Right ventricle myocardium superior (tissue), 1 donor: ENCODE measurements at regions not wholly inside any gene's neighbourhood (a gene's known extent, or its start where the extent isn't known, plus 50 kb on each side); places are given as distances from the start of the nearest gene placed in this dataset.

Source experiments
- ATAC-seq: fragments of 200-7000 bp; cut with Tn5 transposase; one replicate; pipeline ENCODE4 v1.9.1; 2020; ENCODE audit warnings: mild to moderate bottlenecking; ENCODE audit not compliant: poor library complexity
- DNase-seq: peaks from one replicate; pipeline ENCODE4 v3.0.0-alpha.2; 2020
- intact Hi-C: fragments of 100-400 bp; cut with DNase I; formaldehyde crosslinking; loops from one replicate; pipeline ENCODE4 v1.11.2; 2022
- donor health status: DM: no; HTN: yes; CAD: no; lungs with severe emphysema.

DNA sequence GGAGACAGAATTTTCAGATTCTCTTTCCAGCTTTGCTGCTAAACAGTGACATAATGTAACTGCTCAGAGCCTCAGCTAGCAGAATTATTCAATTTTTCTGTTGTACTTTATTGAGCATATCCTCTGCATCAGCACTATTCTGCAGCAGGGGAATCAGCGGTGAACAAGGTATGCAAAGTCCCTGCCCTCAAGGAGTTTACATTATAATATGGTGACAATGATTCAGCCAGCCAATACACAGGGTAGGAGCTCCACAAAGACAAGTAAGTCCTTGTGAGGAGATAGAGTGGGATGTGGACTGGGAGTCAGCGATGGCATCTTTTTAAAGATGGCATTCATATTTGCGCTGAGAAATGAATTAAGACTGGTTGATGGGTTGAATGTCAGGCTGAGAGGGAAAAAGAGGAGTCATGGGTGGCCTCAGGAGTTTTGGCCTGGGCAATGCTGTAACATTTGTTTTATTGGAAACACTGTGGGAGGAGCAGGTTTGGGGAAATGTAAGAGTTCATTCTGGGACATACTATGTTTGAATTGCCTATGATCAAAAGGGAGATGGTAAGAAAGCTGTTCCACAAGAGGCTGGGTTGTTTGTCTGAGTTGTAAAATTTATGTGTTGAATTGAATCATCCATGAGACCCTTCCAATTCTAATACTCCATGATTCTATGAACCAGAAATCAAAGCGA, 194.5 kb downstream of the PLK2 start:
- DNase-seq (no peak), ATAC-seq (no peak)
- intact Hi-C loops: no loop called here

DNA sequence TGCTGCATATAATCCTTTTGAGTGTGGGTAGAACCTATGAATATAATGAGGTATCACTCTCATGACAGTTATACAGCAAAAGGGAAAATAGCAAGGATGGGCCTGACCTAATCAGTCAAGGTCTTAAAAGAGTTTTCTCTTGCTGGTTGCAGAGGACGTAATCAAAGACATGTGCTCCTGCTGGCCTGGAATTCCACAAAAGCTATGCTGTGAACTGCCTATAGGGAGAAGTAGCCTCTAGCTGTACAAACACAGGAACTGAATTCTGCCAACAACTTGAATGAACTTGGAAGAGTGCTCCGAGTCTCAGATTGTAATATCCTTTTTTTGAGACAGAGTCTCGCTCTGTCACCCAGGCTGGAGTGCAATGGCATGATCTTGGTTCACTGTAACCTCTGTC, 195.6 kb downstream of the PLK2 start:
- DNase-seq (no peak), ATAC-seq (no peak)
- intact Hi-C loops: no loop called here

DNA sequence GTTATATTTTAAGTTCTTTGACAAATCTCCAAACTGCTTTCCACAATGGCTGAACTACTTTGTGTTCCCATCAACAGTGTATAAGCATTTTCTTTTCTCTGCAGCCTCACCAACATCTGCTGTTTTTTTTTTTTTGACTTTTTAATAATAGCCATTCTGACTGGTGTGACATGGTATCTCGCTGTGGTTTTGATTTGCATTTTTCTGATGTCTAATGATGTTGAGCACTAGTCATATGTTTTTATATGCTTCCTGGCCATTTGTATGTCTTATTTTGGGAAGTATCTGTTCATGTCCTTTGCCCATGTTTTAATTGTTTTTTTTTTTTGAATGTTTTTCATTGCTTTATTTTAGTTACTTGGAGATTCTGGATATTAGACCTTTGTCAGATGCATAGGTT, 196.6 kb downstream of the PLK2 start:
- ATAC-seq: no peak
- DNase-seq: no peak
- intact Hi-C loops: no loop called here

DNA sequence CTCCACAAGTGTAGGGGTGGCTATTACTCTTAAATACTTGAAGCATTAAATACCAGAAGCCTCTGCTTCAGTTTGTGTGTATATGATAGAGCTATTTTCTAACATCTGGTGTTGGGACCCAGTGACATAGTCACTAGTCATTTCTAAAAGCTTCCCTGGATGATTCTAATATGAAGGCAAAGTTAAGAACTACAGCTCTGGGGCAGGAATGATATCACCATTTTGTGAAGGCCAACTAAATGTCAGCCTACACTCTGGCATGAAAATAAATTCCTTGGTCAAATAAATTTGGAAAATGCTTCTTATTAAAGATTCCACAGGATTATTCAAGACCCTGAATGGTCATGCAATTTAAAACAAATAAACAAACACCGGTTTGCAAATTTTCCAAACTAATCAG, 197.7 kb downstream of the PLK2 start:
- intact Hi-C loops: no loop called here
- ATAC-seq: no peak
- no peak for DNase-seq

DNA sequence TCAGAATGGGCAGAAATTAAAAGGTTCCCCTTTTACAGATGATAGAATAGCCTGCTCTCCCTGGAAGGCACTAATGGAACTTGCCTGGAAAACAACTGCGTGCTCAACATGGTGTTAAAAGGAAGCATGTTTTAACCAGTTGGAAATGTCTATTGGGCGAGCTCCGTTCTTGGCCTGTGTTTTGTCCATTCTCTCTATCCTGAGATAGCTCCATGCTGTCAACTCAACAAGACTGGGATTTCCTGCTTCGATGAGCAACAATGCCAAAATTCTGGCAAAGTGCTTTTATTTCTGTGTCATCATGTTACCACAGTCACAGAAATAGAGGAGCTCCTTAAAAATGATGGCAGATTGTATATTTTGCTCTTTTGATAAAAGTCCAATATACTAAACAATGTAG, 198.3 kb downstream of the PLK2 start:
- intact Hi-C loops: no loop called here
- no peak for DNase-seq
- peak; percentile 91 for ATAC-seq

DNA sequence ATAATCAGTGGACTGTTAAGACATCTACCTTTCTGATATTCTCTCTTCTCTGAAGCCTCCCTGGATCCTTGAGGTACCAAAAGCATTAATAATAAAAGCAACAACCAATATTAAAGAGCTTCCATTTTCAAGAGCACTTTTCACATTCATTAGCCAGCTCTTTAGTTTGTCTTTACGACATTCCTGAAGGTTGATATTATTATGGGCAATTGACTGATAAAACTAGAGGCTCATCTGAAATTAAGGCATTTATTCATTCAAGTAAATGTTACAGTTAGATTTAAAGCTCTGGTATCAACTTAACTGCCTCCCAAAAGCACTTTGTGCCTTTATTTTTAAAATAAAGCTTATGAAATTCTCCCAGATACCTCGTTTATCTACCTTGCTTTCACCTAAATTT, 199.6 kb downstream of the PLK2 start:
- no peak for DNase-seq
- intact Hi-C loops: no loop called here
- no peak for ATAC-seq

DNA sequence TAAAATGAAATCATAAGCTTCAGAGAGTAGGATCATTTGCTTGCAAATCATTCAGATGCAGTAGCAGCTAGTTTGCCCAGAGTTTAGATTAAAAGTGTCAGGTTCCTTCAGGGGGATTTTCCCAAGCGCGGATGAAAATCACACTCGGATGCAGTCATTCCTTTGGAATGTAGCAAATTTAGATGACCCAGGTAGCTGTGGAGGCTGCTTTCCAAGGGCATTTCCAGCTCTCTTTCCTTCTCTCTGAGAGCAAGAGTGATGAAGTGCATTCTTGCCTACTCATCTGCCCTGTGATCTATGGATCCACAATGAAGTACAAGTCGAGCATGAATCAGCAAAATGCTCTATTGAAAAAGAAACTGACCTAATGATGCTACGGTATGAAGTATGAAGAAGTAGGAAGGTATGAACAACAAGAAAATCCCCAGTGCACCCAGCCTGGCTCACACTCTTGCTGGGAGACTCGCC, 200.2 kb downstream of the PLK2 start:
- no peak for ATAC-seq
- intact Hi-C loops: no loop called here

DNA sequence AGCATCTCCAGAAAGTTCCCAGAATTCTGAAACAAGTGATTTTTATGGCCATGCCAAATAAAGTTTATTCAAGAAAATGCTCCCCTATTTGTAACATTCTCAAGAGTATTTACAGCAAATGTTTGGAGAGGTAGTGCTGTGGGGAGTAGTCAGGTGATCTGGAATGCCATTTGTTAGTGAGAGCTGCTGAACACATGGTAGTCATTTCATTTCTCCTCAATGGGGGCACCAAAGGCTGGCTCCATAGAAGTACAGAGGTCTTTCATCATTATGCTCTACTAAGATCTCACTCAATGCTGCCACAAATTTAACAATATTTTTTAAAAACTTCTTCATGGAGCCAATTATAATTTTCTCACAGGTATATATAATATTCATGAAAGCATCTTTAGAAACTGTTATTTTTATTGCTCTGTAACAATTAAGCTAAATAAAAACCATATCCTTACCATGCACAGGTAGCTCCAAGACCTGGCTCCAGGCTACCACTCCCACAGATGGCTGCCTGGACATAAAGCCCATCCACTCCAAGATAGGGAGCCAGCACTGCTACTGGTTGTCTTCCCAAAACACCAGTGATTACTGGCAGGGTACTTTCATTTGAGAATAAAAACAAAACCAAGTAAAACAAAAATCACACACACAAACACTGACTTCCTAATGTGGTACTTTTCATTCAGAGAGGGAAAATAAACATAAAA, 200.8 kb downstream of the PLK2 start:
- DNase-seq (no peak), ATAC-seq (no peak)
- intact Hi-C loops: no loop called here

More for the DNA sequence above, 200.2 kb downstream of the PLK2 start:
- no peak for DNase-seq

DNA sequence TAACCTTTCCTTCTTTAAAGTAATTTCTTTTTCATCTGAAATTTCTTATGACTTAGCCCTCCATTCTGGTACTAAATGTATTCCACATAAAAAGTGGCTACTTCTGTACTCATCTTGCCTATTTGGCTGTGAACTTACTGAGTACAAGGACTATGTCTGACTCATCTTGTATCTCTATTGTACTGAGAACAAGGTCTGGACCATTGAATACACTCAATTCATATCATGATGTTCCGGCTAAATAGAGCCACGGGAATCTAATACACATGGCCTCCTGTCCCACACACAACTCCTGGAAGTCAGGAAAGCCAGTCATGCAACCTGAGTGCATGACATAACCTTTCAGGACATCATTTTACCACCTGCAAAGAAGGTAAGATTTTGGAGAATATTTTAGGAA, 203.9 kb downstream of the PLK2 start:
- DNase-seq (no peak), ATAC-seq (no peak)
- intact Hi-C loops: no loop called here

DNA sequence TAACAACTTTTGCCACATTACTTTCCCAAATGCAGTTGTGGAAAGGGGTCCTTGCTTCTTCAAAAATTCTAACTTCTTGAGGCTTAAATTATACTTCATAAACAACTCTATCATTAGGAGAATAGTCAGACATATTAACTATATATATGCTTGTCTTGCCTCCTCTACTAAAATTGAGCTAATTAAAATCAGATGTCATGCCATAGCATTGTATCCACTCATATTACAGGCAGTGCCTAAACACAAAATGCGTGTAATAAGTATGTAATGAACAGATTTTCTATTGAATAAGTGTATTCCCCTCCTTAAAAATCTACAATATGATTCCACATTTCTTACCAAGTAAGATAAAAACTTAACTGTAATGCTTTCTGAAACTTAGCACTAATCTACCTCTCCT, 204.5 kb downstream of the PLK2 start:
- intact Hi-C loops: no loop called here
- DNase-seq: no peak
- ATAC-seq: no peak

DNA sequence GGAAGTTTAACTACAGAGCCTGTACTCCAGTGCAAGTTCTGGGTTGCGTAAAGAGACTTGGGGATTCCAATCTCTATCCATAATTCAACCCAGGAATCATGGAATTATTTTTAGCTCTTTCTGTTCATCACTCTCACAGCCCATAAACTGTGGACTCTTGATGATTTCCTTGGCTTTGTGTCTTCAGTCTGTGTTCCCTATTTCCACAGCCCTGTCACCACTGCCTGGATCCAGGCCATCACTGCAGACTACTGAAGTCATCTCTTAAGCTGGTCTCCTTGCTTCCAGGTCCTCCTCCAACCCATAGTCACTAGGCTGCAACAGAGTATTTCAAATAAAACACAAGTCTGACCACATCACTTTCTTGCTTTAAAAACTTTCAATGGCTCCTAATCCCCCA, 211.7 kb downstream of the PLK2 start:
- ATAC-seq (no peak), DNase-seq (no peak)
- intact Hi-C loops: no loop called here

DNA sequence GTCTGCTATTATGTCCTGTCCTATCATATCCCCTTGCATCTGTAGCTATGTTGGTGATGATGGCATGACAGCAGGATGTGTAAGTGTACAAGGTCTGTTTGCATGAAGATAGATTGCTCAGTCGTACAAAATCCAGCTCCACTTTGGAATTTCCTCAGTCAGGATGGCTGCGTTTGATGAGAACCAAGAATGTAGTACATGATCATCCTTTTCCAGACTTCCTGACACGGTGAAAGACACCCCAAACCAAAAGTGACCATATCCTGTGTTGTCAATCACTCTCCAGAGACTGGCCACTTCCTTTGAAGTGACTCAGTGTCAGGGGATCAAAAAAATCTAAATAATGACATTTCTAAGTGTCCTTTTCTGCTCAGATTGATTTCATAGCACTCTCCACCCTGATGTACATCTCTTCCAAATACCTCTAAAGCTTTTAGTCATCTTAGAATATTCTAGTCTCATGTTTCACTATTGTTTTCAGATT, 213.4 kb downstream of the PLK2 start:
- no peak for ATAC-seq
- intact Hi-C loops: no loop called here

DNA sequence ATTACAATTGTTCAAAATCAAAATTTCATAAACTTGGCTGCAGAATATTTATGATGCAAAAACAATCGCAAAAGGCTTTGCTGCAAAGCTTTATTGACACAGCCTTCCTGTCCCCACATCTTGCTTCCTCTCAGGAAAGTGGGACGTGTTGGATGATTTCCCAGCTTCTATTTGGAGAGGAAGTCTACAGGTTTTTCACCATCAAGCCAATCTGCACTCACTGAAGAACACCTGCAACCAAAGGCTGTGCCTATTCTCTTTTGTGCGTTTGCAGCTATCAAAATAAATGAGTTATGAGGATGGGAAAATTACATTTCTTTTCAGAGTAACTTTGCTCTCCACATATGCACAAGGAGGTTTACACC, 214.4 kb downstream of the PLK2 start:
- ATAC-seq (peak; percentile 64), DNase-seq (no peak)
- intact Hi-C loops: no loop called here

More for the DNA sequence above, 213.4 kb downstream of the PLK2 start:
- DNase-seq: no peak

DNA sequence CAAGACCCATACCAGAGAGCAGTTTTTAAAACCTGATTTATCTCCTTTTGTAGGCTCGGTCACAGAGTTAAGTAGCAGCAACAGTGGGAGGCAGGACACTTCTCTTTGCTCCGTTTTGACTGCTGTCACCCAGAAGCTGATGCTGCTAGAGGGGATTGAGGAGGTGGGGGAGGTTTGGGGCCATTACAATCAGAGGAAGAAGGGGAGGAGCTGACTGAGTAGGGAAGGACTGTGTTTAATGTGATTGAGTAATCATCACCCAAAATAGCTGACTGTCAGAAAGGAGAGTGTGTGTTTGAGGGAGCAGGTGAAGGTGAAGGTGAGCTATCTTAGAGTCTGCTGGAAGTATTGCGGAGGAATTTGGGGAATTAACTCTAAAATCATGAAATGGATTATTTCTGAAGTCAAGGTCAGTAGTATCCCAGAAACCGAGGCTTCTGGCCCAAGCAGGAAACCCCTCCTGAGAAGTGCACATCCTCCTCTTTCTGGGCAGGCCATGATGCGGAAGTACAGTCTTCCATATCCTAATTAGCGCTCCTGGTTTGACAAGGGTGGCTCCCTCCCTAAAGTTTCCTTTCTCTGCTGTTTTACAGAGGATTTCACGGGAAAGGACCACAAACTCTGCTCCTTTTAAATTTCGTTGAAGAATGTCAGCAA, 214.9 kb downstream of the PLK2 start:
- ATAC-seq (peak; percentile 58), DNase-seq (no peak)
- intact Hi-C loops: no loop called here

DNA sequence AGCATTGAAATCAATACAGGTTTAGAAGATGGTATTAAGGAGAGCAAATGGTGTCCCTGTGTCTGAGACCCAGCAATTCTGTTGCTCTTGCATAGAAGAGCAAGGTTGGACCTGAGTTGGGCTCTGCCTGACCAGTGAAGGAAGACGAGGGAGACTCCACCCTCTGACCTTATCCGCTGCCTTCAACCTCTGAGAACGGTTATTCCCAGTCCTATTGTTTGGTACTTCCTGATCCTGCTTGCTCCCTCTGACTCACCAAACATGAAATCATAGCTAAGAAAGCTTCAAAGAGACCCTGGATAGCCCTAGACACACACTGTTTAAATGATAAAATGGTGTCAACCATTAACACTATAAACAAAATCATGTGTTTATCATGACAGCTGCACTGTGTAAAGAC, 218.5 kb downstream of the PLK2 start:
- intact Hi-C loops: no loop called here

DNA sequence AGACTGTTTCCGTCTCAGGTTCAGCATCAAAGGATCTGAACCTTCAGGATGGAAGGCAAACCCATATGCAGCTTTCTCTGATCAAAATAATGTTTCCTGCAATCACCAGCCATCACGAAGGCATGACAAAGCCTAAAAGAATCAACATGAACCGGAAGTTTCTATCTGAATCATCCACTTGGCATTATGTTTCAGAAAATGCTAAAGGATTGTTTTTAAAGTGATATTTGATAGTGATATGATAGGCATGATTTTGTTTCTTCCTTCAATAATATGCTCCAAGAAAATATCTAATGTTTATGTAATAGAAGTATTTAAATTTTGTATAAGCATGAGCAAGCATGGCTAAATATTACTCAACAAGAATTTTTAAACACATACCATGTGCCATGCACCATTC, 219.6 kb downstream of the PLK2 start:
- no peak for ATAC-seq
- DNase-seq: no peak
- intact Hi-C loops: no loop called here

More for the DNA sequence above, 218.5 kb downstream of the PLK2 start:
- ATAC-seq (peak; percentile 61), DNase-seq (no peak)

DNA sequence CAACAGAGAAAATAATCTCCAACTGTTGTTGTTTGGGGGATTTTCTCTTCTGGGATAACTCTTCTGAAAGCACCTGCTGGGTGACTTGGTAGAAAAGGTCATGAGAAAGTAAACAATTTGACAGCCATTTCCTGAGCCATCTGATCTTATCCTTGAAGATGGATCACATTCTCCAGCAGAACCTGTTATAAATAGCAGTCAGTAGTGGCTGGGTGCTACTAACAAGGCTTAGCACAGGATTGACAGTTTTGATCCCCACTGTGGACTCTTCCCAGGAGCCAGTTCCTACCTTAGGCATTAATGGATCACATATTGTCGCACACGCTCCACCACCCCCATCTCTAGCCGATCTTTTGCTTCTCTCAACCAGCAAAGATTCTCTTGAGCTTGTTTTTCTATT, 220.2 kb downstream of the PLK2 start:
- intact Hi-C loops: no loop called here
- DNase-seq (no peak), ATAC-seq (no peak)

DNA sequence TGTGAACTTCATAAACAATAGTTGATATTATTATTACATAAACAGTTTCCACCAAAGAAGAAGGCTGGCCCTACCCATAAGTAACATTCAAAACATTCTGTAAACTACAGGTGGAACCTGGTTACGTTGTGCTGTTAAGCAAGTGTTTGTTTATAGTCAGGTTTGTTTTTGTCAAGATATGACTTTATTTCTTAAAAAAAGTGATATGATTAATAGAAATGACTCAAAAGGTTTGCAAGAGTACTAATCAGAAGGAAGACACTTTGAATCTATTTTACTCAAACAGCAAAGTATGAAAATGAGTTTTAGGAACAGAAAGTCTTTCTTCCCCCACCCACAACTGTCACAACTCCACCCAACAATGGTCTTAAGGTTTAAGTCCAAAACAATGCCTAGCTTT, 220.8 kb downstream of the PLK2 start:
- ATAC-seq (no peak), DNase-seq (no peak)
- intact Hi-C loops: no loop called here

DNA sequence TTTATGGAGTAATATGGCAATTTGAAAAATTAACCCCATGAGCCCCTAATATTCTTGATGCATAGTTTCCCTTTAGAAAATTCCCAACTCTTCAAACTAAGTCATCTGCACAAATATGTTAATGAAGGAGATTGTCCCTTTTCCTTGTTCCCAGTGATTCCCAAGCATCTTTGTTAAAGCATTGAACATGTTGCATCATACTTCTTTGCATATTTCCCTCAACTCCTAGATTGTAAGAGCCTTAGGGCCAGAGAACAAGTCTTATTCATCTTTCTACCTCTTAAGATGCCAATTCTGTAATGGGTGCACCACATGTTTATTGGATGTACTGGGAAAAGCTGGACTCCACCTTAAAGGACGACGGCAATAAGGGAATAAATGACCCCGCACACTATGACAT, 223.4 kb downstream of the PLK2 start:
- DNase-seq: no peak
- no peak for ATAC-seq
- intact Hi-C loops: no loop called here

DNA sequence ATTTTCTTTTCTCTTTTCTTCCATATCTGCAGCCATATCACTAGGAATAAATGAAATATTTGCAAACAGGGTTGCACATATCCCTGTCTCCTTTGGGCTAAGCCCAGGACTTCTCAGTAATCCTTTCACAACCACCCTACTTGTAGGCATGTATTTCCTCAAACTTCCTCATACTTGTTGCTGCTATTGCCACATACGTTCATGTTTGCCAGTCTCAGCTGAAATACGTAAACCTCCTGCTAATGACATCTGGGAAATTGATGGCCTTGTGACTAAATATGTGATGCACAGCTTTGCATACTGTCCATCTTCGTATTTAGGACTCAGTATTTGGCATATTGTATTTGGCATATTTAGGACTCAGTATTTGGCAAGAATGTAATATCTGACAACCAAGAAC, 224.6 kb downstream of the PLK2 start:
- intact Hi-C loops: no loop called here
- ATAC-seq: peak; percentile 39
- DNase-seq: no peak
